H1 (cell line): ENCODE measurements at regions not wholly inside any gene's neighbourhood (a gene's known extent, or its start where the extent isn't known, plus 50 kb on each side); places are given as distances from the start of the nearest gene placed in this dataset.

Experiments
- ASH2L ChIP-seq: fragments of 200-600, 300-600 bp; sonication (generic); IDR thresholded peaks from one replicate; pipeline ENCODE4 v1.7.1; 2017; ENCODE audit warnings: low read length
- CHD7 ChIP-seq: fragments of 300-600 bp; sonication (generic); IDR thresholded peaks from 2 replicates; pipeline ENCODE4 v1.7.1; 2012; ENCODE audit warnings: low read length, moderate library complexity, mild to moderate bottlenecking, inconsistent platforms; ENCODE audit not compliant: insufficient replicate concordance
- CREB1 ChIP-seq: IDR thresholded peaks from 2 replicates; pipeline ENCODE4 v1.6.1; 2012; ENCODE audit warnings: inconsistent platforms
- E2F6 ChIP-seq: IDR thresholded peaks from 2 replicates; pipeline ENCODE4 v1.6.1; 2012; ENCODE audit warnings: inconsistent platforms
- HDAC2 ChIP-seq, 2 experiments: fragments of 300-600 bp in 1 of 2; sonication (generic) in 1 of 2; IDR thresholded peaks; 2 replicates each; pipeline ENCODE4 v1.6.1; 2011 to 2012; ENCODE audit warnings: low read depth in 2 of 2, low read length in 2 of 2, mild to moderate bottlenecking in 2 of 2, moderate library complexity in 2 of 2, borderline replicate concordance in 1 of 2, inconsistent platforms in 1 of 2
- POLR2A ChIP-seq, 2 experiments: IDR thresholded peaks; 1 replicate in 1 of 2; 2 replicates in 1 of 2; pipeline ENCODE4 v1.6.1; 2011; ENCODE audit warnings: low read depth in 2 of 2, low read length in 2 of 2, mild to moderate bottlenecking in 2 of 2; ENCODE audit errors: control extremely low read depth in 1 of 2
- POU5F1 ChIP-seq: IDR thresholded peaks from 2 replicates; pipeline ENCODE4 v1.6.1; 2011; ENCODE audit warnings: low read depth, mild to moderate bottlenecking, low read length, moderate library complexity
- RNF2 ChIP-seq: fragments of 200-900, 300-1000 bp; sonication (generic); IDR thresholded peaks from 2 replicates; pipeline ENCODE4 v1.7.1; 2016; ENCODE audit warnings: borderline replicate concordance, low read depth, mild to moderate bottlenecking, antibody characterized with exemption, low read length; ENCODE audit not compliant: poor library complexity, severe bottlenecking; ENCODE audit errors: missing control alignments

- TF ChIP-seq CHD7 = no peak
- no peak for TF ChIP-seq POLR2A (IDR thresholded peaks at IDR 0.05; ENCODE audit: control extremely low read depth in 1 of 2, low read depth in 2 of 2, low read length in 2 of 2)
- no peak for TF ChIP-seq CREB1
- no peak for TF ChIP-seq E2F6
- no peak for TF ChIP-seq POU5F1
- no peak for TF ChIP-seq ASH2L
- TF ChIP-seq HDAC2 (IDR thresholded peaks at IDR 0.05; ENCODE audit: borderline replicate concordance in 1 of 2, low read depth in 2 of 2, low read length in 2 of 2) = no peak
- TF ChIP-seq RNF2 = no peak
- TF ChIP-seq, all 59 proteins: peak for 0
Measured at GRCh38 chr4:123345137-123345934, 51.3 kb upstream of the SPRY1 start (continued).
